B cell (primary cell): ENCODE measurements at regions not wholly inside any gene's neighbourhood (a gene's known extent, or its start where the extent isn't known, plus 50 kb on each side); places are given as distances from the start of the nearest gene placed in this dataset.
"Not testable (repeated sequence)": the region's sequence is repeated elsewhere in the genome, so short reads cannot be mapped to it uniquely, and the experiment has no call there.

Source experiments
- ATAC-seq: fragments of 200-7000 bp; cut with Tn5 transposase; one replicate; pipeline ENCODE4 v1.10.0; 2021; ENCODE audit warnings: low read depth, mild to moderate bottlenecking, moderate number of reproducible peaks, moderate library complexity
- CTCF ChIA-PET: fragments of 350-600 bp; sonication (Branson Sonifier 250); formaldehyde crosslinking; loops from one replicate; lab custom pipeline; 2021; ENCODE audit warnings: antibody characterized with exemption, inconsistent platforms; lab: Charles Lee
- POLR2A ChIA-PET: fragments of 350-600 bp; sonication (Branson Sonifier 250); formaldehyde crosslinking; loops from one replicate; lab custom pipeline; 2021; ENCODE audit warnings: antibody characterized with exemption; lab: Charles Lee
- DNase-seq: peaks from one replicate; pipeline ENCODE4 v3.0.0; 2013
- H2AFZ ChIP-seq: 2 replicates; pipeline ENCODE4 v1.6.1; 2012; ENCODE audit warnings: mild to moderate bottlenecking, low read depth, low read length; ENCODE audit not compliant: insufficient read depth, poor library complexity, severe bottlenecking
- H3K27ac ChIP-seq, 2 donors: 1 replicate in 1 of 2; 2 replicates in 1 of 2; pipeline ENCODE4 v1.5.1; 2012 to 2013; ENCODE audit warnings: low read length in 2 of 2, mild to moderate bottlenecking in 2 of 2, moderate library complexity in 1 of 2
- H3K27me3 ChIP-seq, 4 experiments: fragments of 200-600 bp in 1 of 4; sonication (generic) in 1 of 4; replicated peaks in 1 of 4; 1 replicate in 2 of 4; 2 replicates in 2 of 4; pipeline versions ENCODE4 v1.6.1 to v1.7.0; 2013 to 2016; ENCODE audit warnings: low read length in 3 of 4, mild to moderate bottlenecking in 2 of 4, mixed read lengths in 1 of 4, moderate library complexity in 1 of 4; ENCODE audit not compliant: insufficient read depth in 4 of 4, control insufficient read depth in 3 of 4; ENCODE audit errors: control extremely low read depth in 1 of 4
- H3K36me3 ChIP-seq, 2 experiments: replicated peaks in 1 of 2; 1 replicate in 1 of 2; 2 replicates in 1 of 2; pipeline versions ENCODE4 v1.6.1 to v1.7.1; 2013; ENCODE audit warnings: low read length in 1 of 2; ENCODE audit not compliant: insufficient read depth in 2 of 2, control insufficient read depth in 1 of 2; ENCODE audit errors: control extremely low read depth in 1 of 2, extremely low read depth in 1 of 2
- H3K4me1 ChIP-seq, 2 donors: fragments of 200-600 bp in 1 of 2; sonication (generic) in 1 of 2; 1 replicate in 1 of 2; 2 replicates in 1 of 2; pipeline versions ENCODE4 v1.5.1 to v1.6.1; 2013 to 2017; ENCODE audit warnings: low read length in 2 of 2; ENCODE audit not compliant: control insufficient read depth in 2 of 2, insufficient read depth in 2 of 2
- H3K4me2 ChIP-seq: replicated peaks from 2 replicates; pipeline ENCODE3; 2012; ENCODE audit warnings: mild to moderate bottlenecking, low read depth, low read length; ENCODE audit not compliant: poor library complexity, severe bottlenecking
- H3K4me3 ChIP-seq, 5 experiments: fragments of 200-600 bp in 1 of 5; sonication (generic) in 1 of 5; 1 replicate in 3 of 5; 2 replicates in 2 of 5; pipeline versions ENCODE4 v1.5.1 to v1.7.0; 2011 to 2016; ENCODE audit warnings: low read length in 4 of 5, mild to moderate bottlenecking in 4 of 5, low read depth in 2 of 5, control low read depth in 1 of 5, moderate library complexity in 1 of 5; ENCODE audit not compliant: insufficient read depth in 1 of 5; ENCODE audit errors: control extremely low read depth in 1 of 5, extremely low read depth in 1 of 5
- H3K79me2 ChIP-seq: fragments of 200-600 bp; sonication (generic); one replicate; pipeline ENCODE4 v1.6.0; 2016; ENCODE audit warnings: low read length; ENCODE audit not compliant: control insufficient read depth, insufficient read depth
- H3K9ac ChIP-seq: fragments of 200-600 bp; sonication (generic); 2 replicates; pipeline ENCODE4 v1.6.1; 2017; ENCODE audit warnings: mild to moderate bottlenecking, low read length, moderate library complexity
- H3K9me3 ChIP-seq, 3 donors: one replicate each; pipeline versions ENCODE4 v1.6.1 to v1.7.1; 2013; ENCODE audit warnings: low read length in 2 of 3; ENCODE audit not compliant: control insufficient read depth in 2 of 3, insufficient read depth in 1 of 3; ENCODE audit errors: control extremely low read depth in 1 of 3
- H4K20me1 ChIP-seq: 2 replicates; pipeline ENCODE4 v1.6.0; 2012; ENCODE audit warnings: mild to moderate bottlenecking, low read length; ENCODE audit not compliant: insufficient read depth, control insufficient read depth, poor library complexity, severe bottlenecking
- H3K27ac Mint-ChIP-seq: one replicate; pipeline ENCODE4 v1.8.0; 2021; ENCODE audit warnings: mixed read lengths
- H3K27me3 Mint-ChIP-seq: one replicate; pipeline ENCODE4 v1.8.0; 2021; ENCODE audit warnings: mixed read lengths
- H3K4me1 Mint-ChIP-seq: one replicate; pipeline ENCODE4 v1.8.0; 2021; ENCODE audit warnings: mixed read lengths
- H3K4me3 Mint-ChIP-seq: one replicate; pipeline ENCODE4 v1.8.0; 2021; ENCODE audit warnings: mixed read lengths
- H3K9me3 Mint-ChIP-seq: one replicate; pipeline ENCODE4 v1.8.0; 2022; ENCODE audit warnings: mixed read lengths; ENCODE audit not compliant: insufficient read depth
- CTCF ChIP-seq: fragments of 200-600 bp; IDR thresholded peaks from one replicate; pipeline ENCODE4 v1.8.0; 2022; ENCODE audit warnings: antibody characterized with exemption, mild to moderate bottlenecking
- EZH2 ChIP-seq: IDR thresholded peaks from 2 replicates; pipeline ENCODE4 v1.6.1; 2012; ENCODE audit warnings: borderline replicate concordance, low read depth, mild to moderate bottlenecking, moderate library complexity, low read length; ENCODE audit not compliant: insufficient read depth, poor library complexity, severe bottlenecking
- WGBS: methylation state at CpG from one replicate; pipeline ENCODE4 v1.1.5; 2013; ENCODE audit warnings: missing lambda C conversion rate; ENCODE audit not compliant: insufficient coverage; 5-methylcytosine and 5-hydroxymethylcytosine counted together
- intact Hi-C: fragments of 100-400 bp; cut with micrococcal nuclease; formaldehyde crosslinking; loops from one replicate; pipeline ENCODE4 v1.10.0; 2022

GRCh38 chr22:10778296-10778814, 4749.6 kb upstream of the OR11H1 start:
- Mint-ChIP-seq H3K4me3 (no peak overlapping the region), H3K9me3 (peaks cover 22% of the 10 kb centered on the region), H3K27me3 (no peaks in the 10 kb centered on the region), H3K4me1 (no peaks in the 10 kb centered on the region), H3K27ac (no peak overlapping the region)
- H3K9me3 ChIP-seq, result peaks cover 2 to 59% (median 7%) of the 10 kb centered on the region in 3 donors
- no peaks in the 10 kb centered on the region for H3K4me1 ChIP-seq
- 73% methylated on average over 4 of the region's 8 CpGs for WGBS
- DNase-seq (no peak), ATAC-seq (no peak)
- H3K27me3 ChIP-seq, result no peaks in the 10 kb centered on the region
- no peak overlapping the region for H3K4me3 ChIP-seq
- no peaks in the 10 kb centered on the region for H3K36me3 ChIP-seq
- intact Hi-C loops, result no loop called here
- H2AFZ ChIP-seq, result no peak overlapping the region
- CTCF ChIA-PET, result interaction anchor here (1.9 kb wide), 1 partner anchor 278 kb away, joined by 4 read pairs; no protein-coding TSS in a partner anchor
- no peak overlapping the region for H3K9ac ChIP-seq
- no peak for TF ChIP-seq CTCF
- TF ChIP-seq EZH2, result no peak
- no peaks in the 10 kb centered on the region for H3K79me2 ChIP-seq
- H3K27ac ChIP-seq, result no peak overlapping the region
- no peak overlapping the region for H3K4me2 ChIP-seq
- no peaks in the 10 kb centered on the region for H4K20me1 ChIP-seq
- POLR2A ChIA-PET, result no interaction called here

GRCh38 chr22:10779200-10779599, 4748.8 kb upstream of the OR11H1 start:
- H3K27ac Mint-ChIP-seq, H2AFZ ChIP-seq, H3K4me1 Mint-ChIP-seq, H3K79me2 ChIP-seq, POLR2A ChIA-PET, H3K27me3 ChIP-seq, H3K36me3 ChIP-seq, H3K4me3 ChIP-seq, intact Hi-C loops, DNase-seq, H3K4me1 ChIP-seq, H3K27ac ChIP-seq, H3K27me3 Mint-ChIP-seq, H3K4me2 ChIP-seq, H3K9ac ChIP-seq, H4K20me1 ChIP-seq, H3K4me3 Mint-ChIP-seq, ATAC-seq: not testable (repeated sequence)
- peaks cover 21% of the 10 kb centered on the region for H3K9me3 Mint-ChIP-seq
- CTCF ChIA-PET, result interaction anchor here (1.9 kb wide), 1 partner anchor 277 kb away, joined by 4 read pairs; no protein-coding TSS in a partner anchor
- WGBS, result 86% methylated on average over 5 of the region's 6 CpGs
- peaks cover 2 to 66% (median 7%) of the 10 kb centered on the region in 3 donors for H3K9me3 ChIP-seq
